Erythroblast (primary cell): ENCODE measurements at regions not wholly inside any gene's neighbourhood (a gene's known extent, or its start where the extent isn't known, plus 50 kb on each side); places are given as distances from the start of the nearest gene placed in this dataset.

Source experiments
- GATA1 ChIP-seq: IDR thresholded peaks from 2 replicates; pipeline ENCODE4 v1.6.1; 2011; ENCODE audit warnings: low read depth, mild to moderate bottlenecking, control low read depth, low read length, moderate library complexity
- POLR2A ChIP-seq: IDR thresholded peaks from 2 replicates; pipeline ENCODE4 v1.6.1; 2011; ENCODE audit warnings: mild to moderate bottlenecking, low read length

DNA sequence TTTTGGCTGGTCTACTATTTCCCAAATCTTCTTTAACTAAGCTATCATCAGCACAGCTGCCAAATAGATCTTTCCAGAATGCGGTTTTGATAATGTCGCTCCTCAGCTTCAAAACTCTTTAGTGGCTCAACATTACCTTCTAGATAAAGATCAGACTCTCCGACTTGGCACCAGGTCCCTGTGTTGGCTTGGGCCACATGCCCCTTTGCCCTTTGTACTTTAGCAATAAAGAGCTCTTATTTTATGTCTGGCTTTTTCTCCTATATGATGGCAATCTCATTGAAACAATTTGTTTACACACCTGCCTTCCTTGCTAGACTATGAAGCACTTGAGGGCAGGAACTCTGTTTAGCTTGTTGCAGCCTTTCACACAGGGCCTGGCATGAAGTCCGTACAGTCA lies 128.9 kb upstream of the GATA6 start:
- TF ChIP-seq POLR2A (no peak), GATA1 (no peak)
